Kidney epithelial cell (primary cell): ENCODE measurements at regions not wholly inside any gene's neighbourhood (a gene's known extent, or its start where the extent isn't known, plus 50 kb on each side); places are given as distances from the start of the nearest gene placed in this dataset.

Experiments
- DNase-seq: peaks from one replicate; pipeline ENCODE4 v3.0.0-alpha.2; 2010; ENCODE audit warnings: low read depth
- H3K27me3 ChIP-seq: 2 replicates; pipeline ENCODE4 v1.6.0; 2011; ENCODE audit warnings: low read length; ENCODE audit not compliant: control insufficient read depth, insufficient read depth
- H3K36me3 ChIP-seq: 2 replicates; pipeline ENCODE4 v1.5.1; 2011; ENCODE audit warnings: low read length; ENCODE audit not compliant: control insufficient read depth, insufficient read depth
- H3K4me3 ChIP-seq: 2 replicates; pipeline ENCODE4 v1.5.1; 2011; ENCODE audit warnings: low read depth, mild to moderate bottlenecking, control low read depth, low read length
- CTCF ChIP-seq: IDR thresholded peaks from 2 replicates; pipeline ENCODE4 v1.5.1; 2011; ENCODE audit warnings: mild to moderate bottlenecking, moderate library complexity, low read length, control low read depth, inconsistent platforms; ENCODE audit not compliant: insufficient read depth, poor library complexity, severe bottlenecking

- H3K36me3 ChIP-seq = no peaks in the 10 kb centered on the region
- DNase-seq = no peak
- H3K27me3 ChIP-seq = no peaks in the 10 kb centered on the region
These were observed 479.1 kb upstream of the MIR17HG start for GRCh38 chr13:90868321-90868920.

GRCh38 chr13:90869580-90869979 lies 477.9 kb upstream of the MIR17HG start:
- Histone ChIP-seq H3K36me3 (no peaks in the 10 kb centered on the region), H3K27me3 (no peaks in the 10 kb centered on the region), H3K4me3 (no peak overlapping the region)
- DNase-seq = no peak
- no peak for TF ChIP-seq CTCF

More at GRCh38 chr13:90868321-90868920, 479.1 kb upstream of the MIR17HG start:
- peak; percentile 65 for TF ChIP-seq CTCF
- no peak overlapping the region for H3K4me3 ChIP-seq

- no peaks in the 10 kb centered on the region for H3K27me3 ChIP-seq
These were observed 474.9 kb upstream of the MIR17HG start for GRCh38 chr13:90872491-90873025.

GRCh38 chr13:90880790-90881189 lies 466.7 kb upstream of the MIR17HG start:
- DNase-seq = no peak
- H3K27me3 ChIP-seq = no peaks in the 10 kb centered on the region
- H3K36me3 ChIP-seq = no peaks in the 10 kb centered on the region
- no peak for TF ChIP-seq CTCF
- no peak overlapping the region for H3K4me3 ChIP-seq

More at GRCh38 chr13:90872491-90873025, 474.9 kb upstream of the MIR17HG start:
- no peak overlapping the region for H3K4me3 ChIP-seq
- no peak for DNase-seq
- TF ChIP-seq CTCF = no peak
- no peaks in the 10 kb centered on the region for H3K36me3 ChIP-seq

- no peak for TF ChIP-seq CTCF
- Histone ChIP-seq H3K27me3 (no peaks in the 10 kb centered on the region), H3K36me3 (no peaks in the 10 kb centered on the region), H3K4me3 (no peak overlapping the region)
- DNase-seq = no peak
These were observed 464.9 kb upstream of the MIR17HG start for GRCh38 chr13:90882551-90882950.

GRCh38 chr13:90883592-90883991 lies 463.9 kb upstream of the MIR17HG start:
- no peaks in the 10 kb centered on the region for H3K36me3 ChIP-seq
- no peak for DNase-seq
- H3K4me3 ChIP-seq = no peak overlapping the region
- no peaks in the 10 kb centered on the region for H3K27me3 ChIP-seq
- TF ChIP-seq CTCF = no peak
